PFSK-1 (cell line): ENCODE measurements at regions not wholly inside any gene's neighbourhood (a gene's known extent, or its start where the extent isn't known, plus 50 kb on each side); places are given as distances from the start of the nearest gene placed in this dataset.

Experiments
- FOXP2 ChIP-seq: optimal IDR thresholded peaks from 2 replicates; pipeline ENCODE3; 2011; ENCODE audit warnings: borderline replicate concordance, control low read depth, inconsistent platforms; ENCODE audit not compliant: insufficient read depth; ENCODE audit errors: extremely low read length, extremely low read depth
- POLR2AphosphoS5 ChIP-seq: IDR thresholded peaks from 2 replicates; pipeline ENCODE4 v1.6.1; 2012; ENCODE audit warnings: low read depth, mild to moderate bottlenecking, control low read depth, low read length, moderate library complexity
- REST ChIP-seq, 2 experiments: IDR thresholded peaks; 2 replicates each; pipeline versions ENCODE4 v1.6.1 to v1.8.0; 2011 to 2012; ENCODE audit warnings: low read depth in 2 of 2, low read length in 2 of 2, control low read depth in 1 of 2, inconsistent platforms in 1 of 2, mild to moderate bottlenecking in 1 of 2, moderate library complexity in 1 of 2; ENCODE audit not compliant: insufficient read depth in 1 of 2
- SIN3A ChIP-seq: IDR thresholded peaks from 2 replicates; pipeline ENCODE4 v1.6.1; 2012; ENCODE audit warnings: mild to moderate bottlenecking, low read length, moderate library complexity, borderline replicate concordance; ENCODE audit not compliant: insufficient read depth
- TAF1 ChIP-seq: IDR thresholded peaks from 2 replicates; pipeline ENCODE4 v1.6.1; 2012; ENCODE audit warnings: low read length, control low read depth, borderline replicate concordance; ENCODE audit not compliant: insufficient read depth

GRCh38 chr6:104306211-104306610 lies 553.5 kb downstream of the HACE1 start:
- TF ChIP-seq FOXP2 (no peak), TAF1 (no peak), REST (IDR thresholded peaks at IDR 0.05; ENCODE audit: insufficient read depth in 1 of 2, low read depth in 2 of 2, low read length in 2 of 2) (no peak), POLR2AphosphoS5 (no peak), SIN3A (no peak)

GRCh38 chr6:104305206-104305605 lies 554.5 kb downstream of the HACE1 start:
- TF ChIP-seq TAF1 = no peak
- no peak for TF ChIP-seq REST (IDR thresholded peaks at IDR 0.05; ENCODE audit: insufficient read depth in 1 of 2, low read depth in 2 of 2, low read length in 2 of 2)
- TF ChIP-seq SIN3A = no peak
- TF ChIP-seq POLR2AphosphoS5 = no peak

GRCh38 chr6:104301951-104302350 lies 557.8 kb downstream of the HACE1 start:
- TF ChIP-seq FOXP2 (no peak), POLR2AphosphoS5 (no peak), REST (IDR thresholded peaks at IDR 0.05; ENCODE audit: insufficient read depth in 1 of 2, low read depth in 2 of 2, low read length in 2 of 2) (no peak), TAF1 (no peak), SIN3A (no peak)

- TF ChIP-seq SIN3A = no peak
Measured at GRCh38 chr6:104286641-104287040, 573.1 kb downstream of the HACE1 start.

GRCh38 chr6:104284872-104285271 lies 574.8 kb downstream of the HACE1 start:
- no peak for TF ChIP-seq POLR2AphosphoS5
- no peak for TF ChIP-seq TAF1
- no peak for TF ChIP-seq SIN3A
- no peak for TF ChIP-seq FOXP2
- TF ChIP-seq REST (IDR thresholded peaks at IDR 0.05; ENCODE audit: insufficient read depth in 1 of 2, low read depth in 2 of 2, low read length in 2 of 2) = no peak
